ENCODE measurements at regions not wholly inside any gene's neighbourhood (a gene's known extent, or its start where the extent isn't known, plus 50 kb on each side); places are given as distances from the start of the nearest gene placed in this dataset.
"Not testable (repeated sequence)": the region's sequence is repeated elsewhere in the genome, so short reads cannot be mapped to it uniquely, and the experiment has no call there.

GRCh38 chr5:82626905-82627591 is 348.9 kb upstream of the RPS23 start:
- DNase-seq (ENCODE audit: low read depth in 1 of 2, low spot score in 2 of 2); H3K79me2 ChIP-seq (ENCODE audit: control insufficient read depth in 1 of 2, insufficient read depth in 2 of 2, low read length in 2 of 2); H3K14ac ChIP-seq (ENCODE audit: insufficient read length); H2BK120ac ChIP-seq (replicated peaks; ENCODE audit: low read depth, low read length); FAIRE-seq; H3K27me3 ChIP-seq (replicated peaks in 1 of 4; ENCODE audit: control insufficient read depth in 3 of 4, extremely low read depth in 1 of 4, insufficient read depth in 3 of 4, low read length in 3 of 4); H3K23me2 ChIP-seq (ENCODE audit: low read depth, low read length); H2AK5ac ChIP-seq (ENCODE audit: low read depth, low read length); H3K79me1 ChIP-seq (ENCODE audit: low read depth, low read length); H2BK20ac ChIP-seq (ENCODE audit: low read length); POLR2A ChIA-PET (ENCODE audit: partially characterized antibody); H2AFZ ChIP-seq (ENCODE audit: low read length); H3K4me3 ChIP-seq (ENCODE audit: extremely low read depth in 1 of 4, insufficient read depth in 2 of 4, low read depth in 3 of 4, low read length in 4 of 4); H3K36me3 ChIP-seq (ENCODE audit: control insufficient read depth in 2 of 4, insufficient read depth in 4 of 4, low read length in 3 of 4); H2BK15ac ChIP-seq (ENCODE audit: low read length); H2BK12ac ChIP-seq (ENCODE audit: low read depth, low read length); H2BK5ac ChIP-seq (ENCODE audit: low read depth, low read length); H4K8ac ChIP-seq (ENCODE audit: extremely low read depth, insufficient read depth, low read length); H3K4me1 ChIP-seq (replicated peaks in 1 of 4; ENCODE audit: control insufficient read depth in 3 of 4, insufficient read depth in 4 of 4, low read length in 3 of 4); H3K4ac ChIP-seq (replicated peaks; ENCODE audit: insufficient read length, low read depth, low read length); H3K9me3 ChIP-seq (ENCODE audit: insufficient read depth in 2 of 2, low read depth in 1 of 2, low read length in 1 of 2); H3K56ac ChIP-seq (replicated peaks; ENCODE audit: insufficient read length, low read depth, low read length); H4K91ac ChIP-seq (replicated peaks; ENCODE audit: insufficient read length, low read length); H3K27ac ChIP-seq (ENCODE audit: low read depth, low read length); H3K23ac ChIP-seq (ENCODE audit: insufficient read length); H3K18ac ChIP-seq (ENCODE audit: extremely low read depth, low read length); H4K20me1 ChIP-seq (replicated peaks in 1 of 2; ENCODE audit: control insufficient read depth in 1 of 2, insufficient read depth in 2 of 2, low read length in 2 of 2); H3K4me2 ChIP-seq (ENCODE audit: insufficient read depth in 1 of 2, low read depth in 2 of 2, low read length in 2 of 2); H4K5ac ChIP-seq (ENCODE audit: insufficient read length, low read depth, low read length); H3K9ac ChIP-seq (replicated peaks in 1 of 4; ENCODE audit: extremely low read depth in 1 of 4, low read depth in 3 of 4, low read length in 3 of 4): not testable (repeated sequence)
- WGBS, 2 experiments (ENCODE audit: extremely low coverage in 1 of 2, insufficient coverage in 1 of 2, insufficient read length in 1 of 2, insufficient replicate concordance in 2 of 2, low coverage in 1 of 2, low lambda C conversion rate in 2 of 2, missing lambda C conversion rate in 1 of 2) = 90% methylated on average over 4 of the region's 4 CpGs; no CpG with 5 or more reads in 1 of the 2 experiments
- CTCF ChIA-PET (ENCODE audit: partially characterized antibody) = interaction anchor here (0.7 to 1.4 kb wide), 2 partner anchors 156 to 275 kb away, joined by 3 read pairs; no protein-coding TSS in a partner anchor

- H4K91ac ChIP-seq (replicated peaks; ENCODE audit: insufficient read length, low read length); H3K4me1 ChIP-seq (replicated peaks in 1 of 4; ENCODE audit: control insufficient read depth in 3 of 4, insufficient read depth in 4 of 4, low read length in 3 of 4); FAIRE-seq; H2BK120ac ChIP-seq (replicated peaks; ENCODE audit: low read depth, low read length); H3K9ac ChIP-seq (replicated peaks in 1 of 4; ENCODE audit: extremely low read depth in 1 of 4, low read depth in 3 of 4, low read length in 3 of 4); H3K4me3 ChIP-seq (ENCODE audit: extremely low read depth in 1 of 4, insufficient read depth in 2 of 4, low read depth in 3 of 4, low read length in 4 of 4); H3K36me3 ChIP-seq (ENCODE audit: control insufficient read depth in 2 of 4, insufficient read depth in 4 of 4, low read length in 3 of 4); H3K79me1 ChIP-seq (ENCODE audit: low read depth, low read length); H2AK5ac ChIP-seq (ENCODE audit: low read depth, low read length); H3K9me3 ChIP-seq (ENCODE audit: insufficient read depth in 2 of 2, low read depth in 1 of 2, low read length in 1 of 2); H4K8ac ChIP-seq (ENCODE audit: extremely low read depth, insufficient read depth, low read length); H4K5ac ChIP-seq (ENCODE audit: insufficient read length, low read depth, low read length); H3K23ac ChIP-seq (ENCODE audit: insufficient read length); POLR2A ChIA-PET (ENCODE audit: partially characterized antibody); H3K56ac ChIP-seq (replicated peaks; ENCODE audit: insufficient read length, low read depth, low read length); H2AFZ ChIP-seq (ENCODE audit: low read length); DNase-seq (ENCODE audit: low read depth in 1 of 2, low spot score in 2 of 2); H4K20me1 ChIP-seq (replicated peaks in 1 of 2; ENCODE audit: control insufficient read depth in 1 of 2, insufficient read depth in 2 of 2, low read length in 2 of 2); H3K27ac ChIP-seq (ENCODE audit: low read depth, low read length); H3K4me2 ChIP-seq (ENCODE audit: insufficient read depth in 1 of 2, low read depth in 2 of 2, low read length in 2 of 2); H3K23me2 ChIP-seq (ENCODE audit: low read depth, low read length); CTCF ChIA-PET (ENCODE audit: partially characterized antibody); H3K4ac ChIP-seq (replicated peaks; ENCODE audit: insufficient read length, low read depth, low read length); H2BK20ac ChIP-seq (ENCODE audit: low read length); H2BK15ac ChIP-seq (ENCODE audit: low read length); H3K14ac ChIP-seq (ENCODE audit: insufficient read length); H2BK5ac ChIP-seq (ENCODE audit: low read depth, low read length); H3K79me2 ChIP-seq (ENCODE audit: control insufficient read depth in 1 of 2, insufficient read depth in 2 of 2, low read length in 2 of 2); H3K18ac ChIP-seq (ENCODE audit: extremely low read depth, low read length); H2BK12ac ChIP-seq (ENCODE audit: low read depth, low read length); H3K27me3 ChIP-seq (replicated peaks in 1 of 4; ENCODE audit: control insufficient read depth in 3 of 4, extremely low read depth in 1 of 4, insufficient read depth in 3 of 4, low read length in 3 of 4): not testable (repeated sequence)
- 91% methylated on average over 1 of the region's 1 CpG; no CpG with 5 or more reads in 1 of the 2 experiments for WGBS, 2 experiments (ENCODE audit: extremely low coverage in 1 of 2, insufficient coverage in 1 of 2, insufficient read length in 1 of 2, insufficient replicate concordance in 2 of 2, low coverage in 1 of 2, low lambda C conversion rate in 2 of 2, missing lambda C conversion rate in 1 of 2)
Observed at GRCh38 chr5:82626012-82626411, 347.9 kb upstream of the RPS23 start.

All from H1 (cell line).